ENCODE measurements at regions not wholly inside any gene's neighbourhood (a gene's known extent, or its start where the extent isn't known, plus 50 kb on each side); places are given as distances from the start of the nearest gene placed in this dataset.

DNA sequence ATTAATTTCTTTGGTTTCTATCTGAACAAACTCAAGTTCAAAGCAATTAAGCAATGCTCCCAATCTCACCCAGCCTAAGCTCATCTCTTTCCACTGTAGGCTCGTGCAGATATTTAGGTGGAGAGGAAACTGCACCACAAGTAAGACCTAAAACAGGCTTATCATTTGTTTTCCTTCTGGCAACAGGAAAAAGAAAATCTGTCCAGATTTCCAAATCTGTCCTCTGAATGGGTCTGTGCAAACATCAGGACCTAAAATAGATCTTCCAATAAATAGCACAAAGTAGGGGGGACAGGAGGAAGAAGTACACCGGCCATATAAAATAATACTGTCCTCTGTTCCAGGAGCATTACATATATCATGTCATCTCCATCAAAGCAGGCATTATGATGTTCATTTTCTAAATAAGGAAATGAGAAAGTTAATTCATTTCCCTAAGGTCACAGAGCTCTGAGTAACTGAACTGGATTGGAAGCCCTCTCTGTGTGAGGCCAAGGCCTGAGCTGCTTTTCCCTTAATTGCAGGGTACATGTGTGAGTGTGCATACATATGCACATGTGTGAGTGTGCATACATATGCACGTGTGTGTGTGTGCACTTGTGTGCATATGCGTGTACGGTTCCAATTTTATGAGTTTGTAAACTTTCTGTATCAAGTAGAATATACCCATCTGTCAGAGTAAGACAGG lies 92.8 kb upstream of the PARD3 start:
- no peak for TF ChIP-seq POLR2A (IDR thresholded peaks at IDR 0.05)
- TF ChIP-seq, protein P1, sequence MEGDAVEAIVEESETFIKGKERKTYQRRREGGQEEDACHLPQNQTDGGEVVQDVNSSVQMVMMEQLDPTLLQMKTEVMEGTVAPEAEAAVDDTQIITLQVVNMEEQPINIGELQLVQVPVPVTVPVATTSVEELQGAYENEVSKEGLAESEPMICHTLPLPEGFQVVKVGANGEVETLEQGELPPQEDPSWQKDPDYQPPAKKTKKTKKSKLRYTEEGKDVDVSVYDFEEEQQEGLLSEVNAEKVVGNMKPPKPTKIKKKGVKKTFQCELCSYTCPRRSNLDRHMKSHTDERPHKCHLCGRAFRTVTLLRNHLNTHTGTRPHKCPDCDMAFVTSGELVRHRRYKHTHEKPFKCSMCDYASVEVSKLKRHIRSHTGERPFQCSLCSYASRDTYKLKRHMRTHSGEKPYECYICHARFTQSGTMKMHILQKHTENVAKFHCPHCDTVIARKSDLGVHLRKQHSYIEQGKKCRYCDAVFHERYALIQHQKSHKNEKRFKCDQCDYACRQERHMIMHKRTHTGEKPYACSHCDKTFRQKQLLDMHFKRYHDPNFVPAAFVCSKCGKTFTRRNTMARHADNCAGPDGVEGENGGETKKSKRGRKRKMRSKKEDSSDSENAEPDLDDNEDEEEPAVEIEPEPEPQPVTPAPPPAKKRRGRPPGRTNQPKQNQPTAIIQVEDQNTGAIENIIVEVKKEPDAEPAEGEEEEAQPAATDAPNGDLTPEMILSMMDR (IDR thresholded peaks at IDR 0.05 in 8 of 11, conservative IDR thresholded peaks at IDR 0.05 in 3 of 11), result no peak

All from spleen (tissue), 7 donors.